H1 (cell line): ENCODE measurements at regions not wholly inside any gene's neighbourhood (a gene's known extent, or its start where the extent isn't known, plus 50 kb on each side); places are given as distances from the start of the nearest gene placed in this dataset.

Source experiments
- CTCF ChIA-PET: fragments of 300-600 bp; sonication (Branson Sonifier 250); formaldehyde crosslinking; loops from one replicate; lab custom pipeline; 2021; ENCODE audit not compliant: partially characterized antibody; lab: Charles Lee
- POLR2A ChIA-PET: fragments of 300-600 bp; sonication (Branson Sonifier 250); formaldehyde crosslinking; loops from one replicate; lab custom pipeline; 2021; ENCODE audit warnings: inconsistent platforms; ENCODE audit not compliant: partially characterized antibody; lab: Charles Lee
- DNase-seq, 2 experiments: peaks; one replicate each; pipeline versions ENCODE4 v3.0.0 to v3.0.0-alpha.2; 2010 to 2022; ENCODE audit warnings: low spot score in 2 of 2, low read depth in 1 of 2, mixed read lengths in 1 of 2
- FAIRE-seq: peaks from 2 replicates; lab custom pipeline; 2011; peaks lifted over from hg19 to GRCh38; lab: Jason Lieb, UNC
- H2AFZ ChIP-seq: 2 replicates; pipeline ENCODE4 v1.8.1; 2012; ENCODE audit warnings: low read length, inconsistent platforms
- H2AK5ac ChIP-seq: 2 replicates; pipeline ENCODE4 v1.6.1; 2013; ENCODE audit warnings: low read depth, low read length
- H2BK120ac ChIP-seq: replicated peaks from 2 replicates; pipeline ENCODE3; 2013; ENCODE audit warnings: low read depth, low read length, inconsistent platforms
- H2BK12ac ChIP-seq: 2 replicates; pipeline ENCODE4 v1.6.1; 2013; ENCODE audit warnings: low read depth, low read length
- H2BK15ac ChIP-seq: 2 replicates; pipeline ENCODE4 v1.6.1; 2013; ENCODE audit warnings: low read length
- H2BK20ac ChIP-seq: 2 replicates; pipeline ENCODE4 v1.6.1; 2013; ENCODE audit warnings: low read length
- H2BK5ac ChIP-seq: 2 replicates; pipeline ENCODE4 v1.6.1; 2013; ENCODE audit warnings: low read depth, low read length
- H3K14ac ChIP-seq: 2 replicates; pipeline ENCODE4 v1.6.1; 2013; ENCODE audit warnings: inconsistent platforms; ENCODE audit not compliant: insufficient read length
- H3K18ac ChIP-seq: 2 replicates; pipeline ENCODE4 v1.6.1; 2013; ENCODE audit warnings: low read length; ENCODE audit errors: extremely low read depth
- H3K23ac ChIP-seq: 2 replicates; pipeline ENCODE4 v1.6.1; 2013; ENCODE audit warnings: inconsistent platforms; ENCODE audit not compliant: insufficient read length
- H3K23me2 ChIP-seq: 2 replicates; pipeline ENCODE4 v1.6.1; 2013; ENCODE audit warnings: low read depth, low read length
- H3K27ac ChIP-seq: 2 replicates; pipeline ENCODE4 v1.6.1; 2011; ENCODE audit warnings: low read depth, low read length, inconsistent platforms
- H3K27me3 ChIP-seq, 4 experiments: replicated peaks in 1 of 4; 1 replicate in 1 of 4; 2 replicates in 3 of 4; pipeline versions ENCODE4 v1.6.1 to v1.8.1; 2011 to 2013; ENCODE audit warnings: low read length in 3 of 4, mild to moderate bottlenecking in 3 of 4, inconsistent platforms in 2 of 4, mixed read lengths in 2 of 4, moderate library complexity in 1 of 4; ENCODE audit not compliant: control insufficient read depth in 3 of 4, insufficient read depth in 3 of 4; ENCODE audit errors: extremely low read depth in 1 of 4
- H3K36me3 ChIP-seq, 4 experiments: 2 replicates each; pipeline versions ENCODE4 v1.6.1 to v1.8.1; 2011 to 2013; ENCODE audit warnings: mild to moderate bottlenecking in 4 of 4, low read length in 3 of 4, moderate library complexity in 2 of 4, control low read depth in 1 of 4, inconsistent platforms in 1 of 4; ENCODE audit not compliant: insufficient read depth in 4 of 4, control insufficient read depth in 2 of 4
- H3K4ac ChIP-seq: replicated peaks from 2 replicates; pipeline ENCODE3; 2013; ENCODE audit warnings: low read length, low read depth, mixed read lengths, inconsistent platforms; ENCODE audit not compliant: insufficient read length
- H3K4me1 ChIP-seq, 4 experiments: replicated peaks in 1 of 4; 1 replicate in 1 of 4; 2 replicates in 3 of 4; pipeline versions ENCODE4 v1.6.1 to v1.8.1; 2011 to 2013; ENCODE audit warnings: low read length in 3 of 4, inconsistent platforms in 2 of 4, mixed read lengths in 1 of 4; ENCODE audit not compliant: insufficient read depth in 4 of 4, control insufficient read depth in 3 of 4
- H3K4me2 ChIP-seq, 2 experiments: 2 replicates each; pipeline versions ENCODE4 v1.6.1 to v1.8.1; 2011 to 2013; ENCODE audit warnings: low read depth in 2 of 2, low read length in 2 of 2, control low read depth in 1 of 2, inconsistent platforms in 1 of 2, mild to moderate bottlenecking in 1 of 2; ENCODE audit not compliant: insufficient read depth in 1 of 2
- H3K4me3 ChIP-seq, 4 experiments: fragments of 200-600, 300-600 bp in 1 of 4; sonication (generic), shearing (Covaris generic), sonication (Bioruptor Twin) in 1 of 4; 2 replicates each; pipeline versions ENCODE4 v1.5.1 to v1.8.1; 2011 to 2016; ENCODE audit warnings: low read length in 4 of 4, low read depth in 3 of 4, control low read depth in 2 of 4, inconsistent platforms in 2 of 4, mild to moderate bottlenecking in 2 of 4, mixed read lengths in 1 of 4, moderate library complexity in 1 of 4; ENCODE audit not compliant: insufficient read depth in 2 of 4; ENCODE audit errors: extremely low read depth in 1 of 4
- H3K56ac ChIP-seq: replicated peaks from 2 replicates; pipeline ENCODE3; 2013; ENCODE audit warnings: low read depth, mild to moderate bottlenecking, mixed read lengths, low read length, inconsistent platforms; ENCODE audit not compliant: insufficient read length
- H3K79me1 ChIP-seq: 2 replicates; pipeline ENCODE4 v1.6.1; 2013; ENCODE audit warnings: low read depth, low read length, control low read depth
- H3K79me2 ChIP-seq, 2 experiments: 2 replicates each; pipeline versions ENCODE4 v1.6.1 to v1.8.1; 2012 to 2013; ENCODE audit warnings: low read length in 2 of 2, mild to moderate bottlenecking in 2 of 2, inconsistent platforms in 1 of 2; ENCODE audit not compliant: insufficient read depth in 2 of 2, control insufficient read depth in 1 of 2
- H3K9ac ChIP-seq, 4 experiments: replicated peaks in 1 of 4; 1 replicate in 1 of 4; 2 replicates in 3 of 4; pipeline versions ENCODE4 v1.6.1 to v1.8.1; 2011 to 2013; ENCODE audit warnings: low read depth in 3 of 4, low read length in 3 of 4, control low read depth in 2 of 4, mild to moderate bottlenecking in 2 of 4, moderate library complexity in 2 of 4, inconsistent platforms in 1 of 4; ENCODE audit errors: extremely low read depth in 1 of 4
- H3K9me3 ChIP-seq, 2 experiments: 2 replicates each; pipeline versions ENCODE4 v1.6.1 to v1.8.1; 2012 to 2013; ENCODE audit warnings: mild to moderate bottlenecking in 2 of 2, moderate library complexity in 2 of 2, control low read depth in 1 of 2, inconsistent platforms in 1 of 2, low read depth in 1 of 2, low read length in 1 of 2, mixed read lengths in 1 of 2; ENCODE audit not compliant: insufficient read depth in 2 of 2
- H4K20me1 ChIP-seq, 2 experiments: replicated peaks in 1 of 2; 2 replicates each; pipeline versions ENCODE3 to v1.8.1; 2011 to 2013; ENCODE audit warnings: inconsistent platforms in 2 of 2, low read length in 2 of 2, mild to moderate bottlenecking in 1 of 2; ENCODE audit not compliant: insufficient read depth in 2 of 2, control insufficient read depth in 1 of 2
- H4K5ac ChIP-seq: 2 replicates; pipeline ENCODE4 v1.6.1; 2013; ENCODE audit warnings: low read length, low read depth, mixed read lengths, inconsistent platforms; ENCODE audit not compliant: insufficient read length
- H4K8ac ChIP-seq: 2 replicates; pipeline ENCODE4 v1.8.0; 2013; ENCODE audit warnings: mild to moderate bottlenecking, moderate library complexity, low read length, inconsistent platforms; ENCODE audit not compliant: insufficient read depth; ENCODE audit errors: extremely low read depth
- H4K91ac ChIP-seq: replicated peaks from 2 replicates; pipeline ENCODE3; 2013; ENCODE audit warnings: low read length, mixed read lengths, inconsistent platforms; ENCODE audit not compliant: insufficient read length
- CBX5 ChIP-seq: fragments of 300-800, 300-1000 bp; sonication (generic); IDR thresholded peaks from 2 replicates; pipeline ENCODE4 v1.7.1; 2016; ENCODE audit warnings: antibody characterized with exemption, low read length, low read depth
- CHD1 ChIP-seq: IDR thresholded peaks from 2 replicates; pipeline ENCODE4 v1.6.1; 2012; ENCODE audit warnings: low read depth, low read length, improper control_type of control experiment
- CTBP2 ChIP-seq: IDR thresholded peaks from 2 replicates; pipeline ENCODE4 v1.7.0; 2011; ENCODE audit warnings: borderline replicate concordance, mild to moderate bottlenecking, moderate library complexity, mixed read lengths, low read length; ENCODE audit not compliant: insufficient read depth, insufficient read length
- GTF2F1 ChIP-seq: IDR thresholded peaks from 2 replicates; pipeline ENCODE4 v1.6.1; 2012; ENCODE audit warnings: low read depth, low read length, improper control_type of control experiment, borderline replicate concordance
- KDM1A ChIP-seq: fragments of 200-600, 300-600 bp; sonication (generic); IDR thresholded peaks from 2 replicates; pipeline ENCODE4 v1.7.1; 2016; ENCODE audit warnings: mild to moderate bottlenecking, low read length, borderline replicate concordance
- NANOG ChIP-seq: IDR thresholded peaks from 2 replicates; pipeline ENCODE4 v1.6.1; 2011; ENCODE audit warnings: low read length, low read depth, mild to moderate bottlenecking, inconsistent platforms; ENCODE audit not compliant: insufficient read depth, poor library complexity, severe bottlenecking
- POLR2AphosphoS5 ChIP-seq: IDR thresholded peaks from 2 replicates; pipeline ENCODE4 v1.6.1; 2011; ENCODE audit warnings: low read depth, low read length
- SAP30 ChIP-seq: fragments of 300-600 bp; sonication (generic); IDR thresholded peaks from 2 replicates; pipeline ENCODE4 v1.7.1; 2012; ENCODE audit warnings: low read length, moderate library complexity, mild to moderate bottlenecking, inconsistent platforms; ENCODE audit not compliant: insufficient read depth, insufficient replicate concordance
- SIX5 ChIP-seq: IDR thresholded peaks from 2 replicates; pipeline ENCODE4 v1.6.1; 2011; ENCODE audit warnings: mild to moderate bottlenecking, low read depth, low read length
- SRF ChIP-seq: IDR thresholded peaks from 2 replicates; pipeline ENCODE4 v1.6.1; 2011; ENCODE audit warnings: mild to moderate bottlenecking, low read depth, low read length, moderate library complexity
- WGBS, 2 experiments: shearing (Covaris generic) in 1 of 2; methylation state at CpG; one replicate each; pipeline versions ENCODE4 v1.1.6 to v1.1.7; 2013 to 2015; ENCODE audit warnings: low lambda C conversion rate in 2 of 2, mixed read lengths in 2 of 2, inconsistent platforms in 1 of 2, low coverage in 1 of 2, missing lambda C conversion rate in 1 of 2; ENCODE audit not compliant: insufficient replicate concordance in 2 of 2, insufficient coverage in 1 of 2, insufficient read length in 1 of 2; ENCODE audit errors: extremely low coverage in 1 of 2, missing lambda C conversion rate in 1 of 2; 5-methylcytosine and 5-hydroxymethylcytosine counted together
- TF ChIP-seq, protein P1 (sequence below): IDR thresholded peaks from 2 replicates; pipeline ENCODE4 v1.6.1; 2012; ENCODE audit warnings: low read length, inconsistent platforms

DNA sequence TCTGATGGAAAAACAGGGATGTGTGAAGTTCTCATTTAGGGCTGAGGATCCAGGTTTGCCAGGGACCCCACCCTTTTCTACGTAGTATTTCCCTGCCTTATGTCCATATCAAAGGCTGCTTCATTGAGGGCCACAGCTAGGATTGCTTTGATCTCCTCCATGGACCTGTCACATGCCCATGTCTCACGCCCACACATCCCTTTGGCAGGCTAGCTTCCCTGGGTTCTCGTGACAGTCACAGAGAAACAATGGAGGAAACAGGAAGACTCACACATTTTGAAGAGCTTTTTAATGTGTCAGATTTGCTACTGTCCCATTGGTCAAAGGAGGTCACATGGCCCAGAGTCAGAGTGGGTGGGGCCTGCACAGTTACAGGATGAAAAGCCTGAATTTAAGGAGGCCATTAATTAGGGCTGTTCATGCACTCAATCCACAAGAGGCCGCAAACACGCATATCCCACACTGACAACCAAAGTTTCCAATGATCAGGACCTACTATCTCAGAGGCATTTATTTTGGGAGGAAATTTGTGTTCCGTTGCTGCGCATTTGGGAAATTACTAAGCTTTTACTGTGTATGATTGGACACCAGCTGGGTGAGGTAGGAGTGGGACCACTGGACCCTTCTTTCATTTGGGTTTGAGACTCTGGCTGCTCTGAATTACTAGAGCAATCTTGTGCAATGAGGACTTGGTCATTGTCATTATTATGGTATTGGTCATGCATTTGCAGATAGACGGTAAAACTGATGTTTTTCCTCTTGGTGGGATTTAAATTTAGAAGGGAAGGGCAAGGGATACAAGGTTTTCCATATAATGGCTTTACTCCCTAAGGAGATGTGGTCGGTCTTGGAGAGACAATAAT is 266.2 kb downstream of the KTN1 start:
- DNase-seq, result no peak
- Histone ChIP-seq H3K4me1 (no peaks in the 10 kb centered on the region), H2BK120ac (no peak overlapping the region), H3K27me3 (no peaks in the 10 kb centered on the region), H2BK12ac (no peak overlapping the region), H2BK20ac (no peak overlapping the region), H2AK5ac (no peak overlapping the region), H3K23me2 (no peaks in the 10 kb centered on the region), H3K9ac (no peak overlapping the region), H3K36me3 (no peaks in the 10 kb centered on the region; a peak in 1 of 8 replicates), H3K56ac (no peak overlapping the region), H3K79me2 (no peaks in the 10 kb centered on the region), H3K27ac (no peak overlapping the region), H4K5ac (no peak overlapping the region), H3K14ac (no peak overlapping the region), H2BK5ac (no peak overlapping the region), H3K4ac (no peak overlapping the region), H4K91ac (no peak overlapping the region), H3K23ac (no peak overlapping the region), H2AFZ (no peak overlapping the region), H2BK15ac (no peak overlapping the region), H3K9me3 (0 out of 4 replicates have a peak, but pooled peaks cover 0 to 2% of the 10 kb centered on the region in 2 experiments), H3K18ac (no peak overlapping the region), H4K20me1 (no peaks in the 10 kb centered on the region), H4K8ac (no peak overlapping the region), H3K79me1 (no peaks in the 10 kb centered on the region), H3K4me3 (no peak overlapping the region), H3K4me2 (no peak overlapping the region)
- ChIA-PET CTCF (interaction anchor here (0.7 to 1.2 kb wide), 2 partner anchors 138 to 400 kb away, joined by 3 read pairs; no protein-coding TSS in a partner anchor), POLR2A (no interaction called here)
- FAIRE-seq, result no peak
- 78% methylated on average over 9 of the region's 9 CpGs; no CpG with 5 or more reads in 1 of the 2 experiments for WGBS, 2 experiments
- TF ChIP-seq CHD1 (no peak), SRF (no peak), SAP30 (no peak), GTF2F1 (no peak), CTBP2 (no peak), POLR2AphosphoS5 (no peak), SIX5 (no peak), CBX5 (no peak), KDM1A (no peak), NANOG (no peak)
- TF ChIP-seq, protein P1, sequence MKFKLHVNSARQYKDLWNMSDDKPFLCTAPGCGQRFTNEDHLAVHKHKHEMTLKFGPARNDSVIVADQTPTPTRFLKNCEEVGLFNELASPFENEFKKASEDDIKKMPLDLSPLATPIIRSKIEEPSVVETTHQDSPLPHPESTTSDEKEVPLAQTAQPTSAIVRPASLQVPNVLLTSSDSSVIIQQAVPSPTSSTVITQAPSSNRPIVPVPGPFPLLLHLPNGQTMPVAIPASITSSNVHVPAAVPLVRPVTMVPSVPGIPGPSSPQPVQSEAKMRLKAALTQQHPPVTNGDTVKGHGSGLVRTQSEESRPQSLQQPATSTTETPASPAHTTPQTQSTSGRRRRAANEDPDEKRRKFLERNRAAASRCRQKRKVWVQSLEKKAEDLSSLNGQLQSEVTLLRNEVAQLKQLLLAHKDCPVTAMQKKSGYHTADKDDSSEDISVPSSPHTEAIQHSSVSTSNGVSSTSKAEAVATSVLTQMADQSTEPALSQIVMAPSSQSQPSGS, result no peak
